GM10266 (cell line): ENCODE measurements at regions not wholly inside any gene's neighbourhood (a gene's known extent, or its start where the extent isn't known, plus 50 kb on each side); places are given as distances from the start of the nearest gene placed in this dataset.

ENCODE experiments used
- DNase-seq: peaks from one replicate; pipeline ENCODE4 v3.0.0; 2012; ENCODE audit errors: extremely low spot score
- TF ChIP-seq, protein P1 (sequence below): IDR thresholded peaks from 2 replicates; pipeline ENCODE4 v1.5.1; 2012; ENCODE audit warnings: mild to moderate bottlenecking, low read depth; ENCODE audit not compliant: control insufficient read depth, insufficient read depth; ENCODE audit errors: missing control alignments

DNA sequence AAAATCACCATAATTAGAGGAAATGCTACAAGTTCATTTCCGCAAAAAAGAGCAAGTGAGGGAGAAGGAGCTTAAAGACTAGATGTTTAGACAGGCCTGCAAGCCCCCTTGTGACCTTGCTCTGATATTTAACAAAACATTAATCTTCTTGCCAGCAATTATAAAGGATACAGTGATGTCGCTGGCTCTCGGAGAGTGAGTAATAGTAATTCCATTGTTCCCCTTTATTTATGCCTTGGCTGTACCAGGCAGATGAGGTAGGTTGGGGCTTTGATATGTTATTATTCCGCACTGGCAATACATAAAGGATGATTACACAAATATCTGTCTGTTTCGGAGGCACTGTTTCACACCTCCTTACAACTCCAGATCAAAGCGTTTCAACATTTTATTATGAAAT lies 204.8 kb upstream of the SALL1 start:
- TF ChIP-seq, protein P1, sequence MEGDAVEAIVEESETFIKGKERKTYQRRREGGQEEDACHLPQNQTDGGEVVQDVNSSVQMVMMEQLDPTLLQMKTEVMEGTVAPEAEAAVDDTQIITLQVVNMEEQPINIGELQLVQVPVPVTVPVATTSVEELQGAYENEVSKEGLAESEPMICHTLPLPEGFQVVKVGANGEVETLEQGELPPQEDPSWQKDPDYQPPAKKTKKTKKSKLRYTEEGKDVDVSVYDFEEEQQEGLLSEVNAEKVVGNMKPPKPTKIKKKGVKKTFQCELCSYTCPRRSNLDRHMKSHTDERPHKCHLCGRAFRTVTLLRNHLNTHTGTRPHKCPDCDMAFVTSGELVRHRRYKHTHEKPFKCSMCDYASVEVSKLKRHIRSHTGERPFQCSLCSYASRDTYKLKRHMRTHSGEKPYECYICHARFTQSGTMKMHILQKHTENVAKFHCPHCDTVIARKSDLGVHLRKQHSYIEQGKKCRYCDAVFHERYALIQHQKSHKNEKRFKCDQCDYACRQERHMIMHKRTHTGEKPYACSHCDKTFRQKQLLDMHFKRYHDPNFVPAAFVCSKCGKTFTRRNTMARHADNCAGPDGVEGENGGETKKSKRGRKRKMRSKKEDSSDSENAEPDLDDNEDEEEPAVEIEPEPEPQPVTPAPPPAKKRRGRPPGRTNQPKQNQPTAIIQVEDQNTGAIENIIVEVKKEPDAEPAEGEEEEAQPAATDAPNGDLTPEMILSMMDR: no peak
- DNase-seq: no peak

- TF ChIP-seq, protein P1: no peak
- no peak for DNase-seq
Measured at GRCh38 chr16:51355195-51355594, 204.1 kb upstream of the SALL1 start.

- DNase-seq: no peak
- TF ChIP-seq, protein P1: no peak
Measured at GRCh38 chr16:51353055-51353454, 202.0 kb upstream of the SALL1 start.

- no peak for DNase-seq
- TF ChIP-seq, protein P1: no peak
Measured at GRCh38 chr16:51349626-51350025, 198.6 kb upstream of the SALL1 start.

GRCh38 chr16:51343411-51343810 lies 192.3 kb upstream of the SALL1 start:
- TF ChIP-seq, protein P1: no peak
- DNase-seq: no peak

GRCh38 chr16:51341204-51341603 lies 190.1 kb upstream of the SALL1 start:
- no peak for DNase-seq
- TF ChIP-seq, protein P1: no peak

DNA sequence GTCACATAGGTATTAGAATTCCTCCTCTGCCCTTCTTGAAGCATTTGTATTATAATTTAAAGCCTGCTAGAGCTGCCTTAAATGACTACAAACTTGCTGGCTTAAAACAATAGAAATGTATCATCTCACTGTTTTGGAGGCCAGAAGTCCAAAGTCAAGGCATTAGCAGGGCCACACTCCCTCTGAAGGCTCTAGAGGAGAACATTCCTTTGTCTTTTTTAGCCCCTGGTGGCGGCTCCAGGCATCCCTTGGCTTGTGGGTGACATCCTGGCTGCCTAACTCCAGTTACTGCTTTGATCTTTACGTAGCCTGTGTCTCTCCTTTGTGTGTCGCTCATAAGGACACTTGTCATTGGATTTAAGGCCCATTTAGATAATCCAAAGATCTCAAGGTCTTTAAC lies 186.6 kb upstream of the SALL1 start:
- DNase-seq: no peak
- TF ChIP-seq, protein P1: no peak
